HG02981 (cell line): ENCODE measurements at regions not wholly inside any gene's neighbourhood (a gene's known extent, or its start where the extent isn't known, plus 50 kb on each side); places are given as distances from the start of the nearest gene placed in this dataset.
"Not testable (repeated sequence)": the region's sequence is repeated elsewhere in the genome, so short reads cannot be mapped to it uniquely, and the experiment has no call there.

Experiments
- ATAC-seq: cut with Tn5 transposase; IDR thresholded peaks from one replicate; pipeline ENCODE4 v1.9.1; 2021; ENCODE audit warnings: mild to moderate bottlenecking, moderate library complexity; ENCODE audit not compliant: unreplicated experiment

GRCh38 chr7:142637240-142637639 lies 112.0 kb upstream of the PRSS1 start:
- no peak for ATAC-seq

- no peak for ATAC-seq
Measured at GRCh38 chr7:142636751-142637150, 112.5 kb upstream of the PRSS1 start.

GRCh38 chr7:142636107-142636506 lies 113.2 kb upstream of the PRSS1 start:
- ATAC-seq, result not testable (repeated sequence)

GRCh38 chr7:142632271-142633134 lies 116.8 kb upstream of the PRSS1 start:
- peak; percentile 95 for ATAC-seq

- no peak for ATAC-seq
Measured at GRCh38 chr7:142629588-142630260, 119.5 kb upstream of the PRSS1 start.

GRCh38 chr7:142628945-142629344 lies 120.3 kb upstream of the PRSS1 start:
- ATAC-seq, result no peak

- ATAC-seq, result not testable (repeated sequence)
Measured at GRCh38 chr7:142627223-142627622, 122.0 kb upstream of the PRSS1 start.

GRCh38 chr7:142626420-142627035 lies 122.7 kb upstream of the PRSS1 start:
- peak; percentile 85 for ATAC-seq

GRCh38 chr7:142625216-142625615 lies 124.1 kb upstream of the PRSS1 start:
- ATAC-seq, result not testable (repeated sequence)

GRCh38 chr7:142620402-142620801 lies 128.9 kb upstream of the PRSS1 start:
- ATAC-seq, result no peak

GRCh38 chr7:142618655-142619351 lies 130.5 kb upstream of the PRSS1 start:
- no peak for ATAC-seq

- ATAC-seq, result no peak
Measured at GRCh38 chr7:142616842-142617241, 132.4 kb upstream of the PRSS1 start.

- no peak for ATAC-seq
Measured at GRCh38 chr7:142616121-142616643, 133.1 kb upstream of the PRSS1 start.

GRCh38 chr7:142615508-142615907 lies 133.8 kb upstream of the PRSS1 start:
- no peak for ATAC-seq

GRCh38 chr7:142614116-142614515 lies 135.2 kb upstream of the PRSS1 start:
- ATAC-seq, result no peak

- ATAC-seq, result no peak
Measured at GRCh38 chr7:142612237-142612881, 136.9 kb upstream of the PRSS1 start.

- no peak for ATAC-seq
Measured at GRCh38 chr7:142611566-142612236, 137.6 kb upstream of the PRSS1 start.

- ATAC-seq, result no peak
Measured at GRCh38 chr7:142608630-142609428, 140.4 kb upstream of the PRSS1 start.

GRCh38 chr7:142607351-142607750 lies 141.9 kb upstream of the PRSS1 start:
- no peak for ATAC-seq
